ENCODE measurements at regions not wholly inside any gene's neighbourhood (a gene's known extent, or its start where the extent isn't known, plus 50 kb on each side); places are given as distances from the start of the nearest gene placed in this dataset.

DNA sequence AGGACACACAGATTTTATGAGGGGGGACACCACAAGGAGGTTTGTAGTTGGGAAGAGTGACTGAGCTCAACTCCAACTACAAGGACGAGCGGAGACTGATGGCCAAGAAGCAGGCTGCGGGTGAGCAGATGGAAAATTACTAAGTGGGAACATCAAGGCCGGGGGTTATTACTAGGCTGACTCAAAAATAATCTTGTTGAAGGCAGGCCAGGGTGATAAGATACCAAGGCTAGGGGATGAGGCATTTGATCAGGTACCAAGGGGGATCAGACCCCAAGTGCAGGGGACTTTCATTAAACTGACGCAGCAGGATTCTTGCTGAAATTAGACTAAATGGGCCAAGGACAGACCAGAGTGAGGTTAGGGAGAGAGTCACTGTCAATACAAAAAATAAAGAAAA, 119.4 kb upstream of the SORBS2 start:
- no peak for DNase-seq

DNA sequence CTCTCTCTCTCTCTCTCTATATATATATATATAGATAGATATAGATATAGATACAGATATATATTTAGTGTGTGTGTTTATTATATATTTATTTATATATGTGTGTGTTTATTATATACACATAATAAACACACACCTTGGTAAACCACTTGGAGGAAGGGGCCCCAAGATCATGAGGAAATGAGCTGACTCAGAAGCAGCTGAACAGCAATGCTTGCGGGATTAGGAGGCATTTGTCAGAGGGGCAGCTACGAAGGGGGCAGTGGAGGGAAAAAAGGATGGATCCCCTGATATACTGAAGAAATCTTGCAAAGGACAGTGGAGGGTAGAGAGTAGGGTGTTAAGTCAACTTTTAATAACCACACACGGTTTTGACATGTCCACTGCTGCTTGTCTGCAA, 120.0 kb upstream of the SORBS2 start:
- no peak for DNase-seq

- DNase-seq = no peak
Observed at GRCh38 chr4:185932491-185932890, 120.5 kb upstream of the SORBS2 start.

DNA sequence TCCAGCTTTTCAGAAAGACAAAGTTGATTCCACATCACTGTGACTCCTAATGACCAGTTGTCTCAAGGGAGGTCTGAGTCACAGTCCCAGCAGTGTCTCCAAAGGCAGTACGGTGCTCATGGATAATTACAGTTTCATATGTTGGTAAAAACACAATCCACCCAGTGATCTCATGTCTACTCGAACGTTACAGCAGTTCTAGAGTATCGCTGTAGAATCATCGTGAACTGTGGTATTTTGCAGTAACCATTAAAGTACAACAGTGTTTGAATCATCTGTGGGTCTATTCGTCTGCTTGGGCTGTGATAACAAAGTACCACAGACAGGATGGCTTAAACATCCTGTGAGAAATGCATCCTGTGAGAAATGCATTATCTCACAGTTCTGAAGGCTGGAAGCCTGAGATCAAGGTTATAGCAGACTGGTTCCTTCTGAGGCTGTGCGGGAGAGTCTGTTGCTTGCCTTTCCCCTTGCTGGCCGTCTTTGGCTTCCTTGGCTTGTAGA, 121.1 kb upstream of the SORBS2 start:
- no peak for DNase-seq

GRCh38 chr4:185936650-185937376, 124.8 kb upstream of the SORBS2 start:
- no peak for DNase-seq

GRCh38 chr4:185938654-185939053, 126.7 kb upstream of the SORBS2 start:
- DNase-seq = no peak

DNA sequence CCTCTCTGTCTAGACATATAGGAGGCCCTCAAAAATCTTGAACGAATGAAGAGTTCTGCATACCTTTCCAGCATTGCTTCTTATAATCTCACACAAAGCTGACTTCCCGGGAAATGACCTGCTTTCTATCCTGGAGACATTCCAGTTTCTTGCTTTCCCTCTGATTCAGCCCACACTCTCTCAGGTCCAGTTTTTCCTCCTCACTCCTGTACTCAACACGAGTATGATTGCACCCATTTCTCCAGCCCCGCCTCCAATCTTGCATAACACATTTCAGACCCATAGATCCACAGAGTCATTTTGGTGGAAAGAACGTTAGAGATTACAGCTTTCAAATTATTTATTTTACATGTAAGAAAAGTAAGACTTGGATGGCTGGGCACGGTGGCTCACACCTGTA, 127.5 kb upstream of the TLR3 start:
- no peak for DNase-seq

GRCh38 chr4:185945252-185945651, 123.7 kb upstream of the TLR3 start:
- DNase-seq = no peak

DNA sequence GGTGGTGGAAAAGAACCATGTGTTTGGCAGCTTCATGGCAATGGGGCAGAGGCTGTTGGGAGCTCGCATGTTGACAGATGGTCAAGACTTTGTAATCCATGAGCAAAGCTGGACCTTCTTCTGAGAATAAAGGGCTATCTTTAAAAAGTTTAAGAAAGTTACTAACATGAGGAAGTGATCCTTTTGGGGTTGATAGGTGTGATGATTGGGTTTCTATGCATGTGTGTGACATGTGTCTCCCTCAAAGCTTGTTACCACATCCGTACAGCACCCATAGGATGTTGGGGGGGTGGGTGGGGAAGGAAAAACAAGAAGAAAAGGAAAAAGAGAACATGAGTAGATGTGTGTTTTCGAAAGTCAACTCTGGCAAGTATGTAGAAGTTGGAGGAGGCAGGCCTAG, 123.0 kb upstream of the TLR3 start:
- no peak for DNase-seq

DNA sequence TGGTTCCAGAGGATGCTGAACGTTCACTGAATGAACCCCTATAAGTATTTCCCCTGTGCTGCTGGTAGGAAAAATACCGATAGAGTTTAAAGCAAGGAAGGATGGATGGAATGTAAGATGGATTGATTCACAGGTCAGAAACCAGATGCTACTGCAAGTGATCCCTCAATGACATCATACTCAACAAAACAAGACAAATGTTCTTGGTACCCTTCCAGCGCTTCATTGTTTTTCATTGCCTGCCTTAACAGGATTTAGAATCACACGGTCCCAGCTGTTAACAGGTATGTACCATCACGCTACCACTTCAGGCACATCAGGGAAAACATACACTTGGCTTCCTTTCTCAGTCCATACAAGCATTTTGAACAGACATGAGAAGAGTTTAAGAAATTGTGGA, 118.1 kb upstream of the TLR3 start:
- no peak for DNase-seq

GRCh38 chr4:185955151-185955770, 113.7 kb upstream of the TLR3 start:
- no peak for DNase-seq

GRCh38 chr4:185955826-185956543, 113.0 kb upstream of the TLR3 start:
- DNase-seq = no peak

- DNase-seq = no peak
Observed at GRCh38 chr4:185956544-185956940, 112.4 kb upstream of the TLR3 start.

DNA sequence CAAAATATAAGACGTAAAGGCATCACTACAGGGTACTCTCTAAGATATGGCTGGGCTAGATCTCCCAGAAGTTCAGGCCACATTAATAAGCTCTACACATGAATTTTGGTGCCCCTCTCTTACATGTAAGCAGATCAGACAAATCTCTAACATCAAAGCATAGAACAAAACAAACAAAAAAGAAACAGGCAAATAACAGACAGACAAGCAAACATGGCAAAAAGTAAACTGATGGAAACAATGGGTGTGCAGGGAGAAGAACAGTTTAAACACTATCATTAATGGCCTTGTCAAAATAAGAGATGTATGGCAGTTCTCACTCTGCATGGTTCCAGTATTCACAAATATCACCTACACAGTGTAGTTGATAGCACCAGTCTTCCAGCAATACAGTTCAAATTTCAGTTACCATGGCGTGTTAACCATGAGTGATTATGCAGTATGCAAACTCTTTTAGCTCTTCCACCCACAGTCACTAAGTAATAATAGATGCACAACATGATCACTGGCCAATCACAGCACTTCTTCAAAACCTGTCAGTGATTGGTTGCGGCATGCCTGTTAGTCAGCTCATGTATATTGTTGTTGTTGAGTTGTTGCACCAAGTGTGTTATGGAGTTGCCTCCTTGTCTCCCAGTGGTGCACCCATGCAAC, 110.7 kb upstream of the TLR3 start:
- peak; percentile 4 for DNase-seq

DNA sequence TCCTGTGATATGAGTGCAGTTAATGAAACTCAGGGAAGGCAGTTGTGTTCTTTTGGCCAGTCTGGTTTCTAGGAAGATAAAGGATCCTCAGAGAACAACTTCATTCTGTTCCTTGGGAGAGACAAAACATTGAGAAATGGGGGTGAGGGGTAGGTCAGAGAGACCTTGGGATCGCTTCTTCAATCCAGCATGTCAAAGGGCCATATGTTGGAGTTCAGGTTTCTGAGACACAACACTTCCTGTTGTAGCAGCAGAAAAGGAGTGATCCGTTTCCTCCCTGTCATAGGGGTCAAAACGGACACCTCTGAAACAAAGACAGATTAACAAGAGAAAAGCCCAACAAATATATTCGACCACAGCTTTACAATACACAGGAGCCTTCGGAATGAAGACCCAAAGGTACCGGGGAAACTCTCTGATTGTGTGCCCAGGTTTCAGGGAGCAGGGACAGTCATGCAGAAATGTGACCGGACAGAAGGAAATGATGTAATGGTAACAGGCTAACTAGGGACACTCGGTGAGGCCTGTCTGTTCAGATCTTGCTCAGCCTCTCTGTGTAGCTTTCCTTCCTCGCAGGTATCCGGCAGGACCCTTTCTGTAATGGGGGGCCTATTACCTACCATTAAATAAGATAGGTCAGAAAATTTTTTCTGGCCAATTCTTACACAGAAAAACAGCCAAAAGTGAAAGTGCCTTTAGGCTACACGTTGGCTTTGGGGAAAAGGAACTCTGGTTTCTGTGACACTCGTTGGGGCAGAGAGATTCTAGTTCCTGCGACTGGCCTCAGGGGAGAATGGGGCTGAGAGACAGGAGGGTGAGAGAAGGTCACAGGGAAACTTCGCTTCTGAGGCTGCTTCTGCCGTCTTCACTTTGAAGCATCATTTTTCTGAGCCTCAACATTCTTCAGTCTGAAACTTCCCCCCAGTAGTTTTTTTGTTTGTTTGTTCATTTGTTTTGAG, 103.3 kb upstream of the TLR3 start:
- no peak for DNase-seq

GRCh38 chr4:185966549-185966948, 102.4 kb upstream of the TLR3 start:
- DNase-seq = no peak

DNA sequence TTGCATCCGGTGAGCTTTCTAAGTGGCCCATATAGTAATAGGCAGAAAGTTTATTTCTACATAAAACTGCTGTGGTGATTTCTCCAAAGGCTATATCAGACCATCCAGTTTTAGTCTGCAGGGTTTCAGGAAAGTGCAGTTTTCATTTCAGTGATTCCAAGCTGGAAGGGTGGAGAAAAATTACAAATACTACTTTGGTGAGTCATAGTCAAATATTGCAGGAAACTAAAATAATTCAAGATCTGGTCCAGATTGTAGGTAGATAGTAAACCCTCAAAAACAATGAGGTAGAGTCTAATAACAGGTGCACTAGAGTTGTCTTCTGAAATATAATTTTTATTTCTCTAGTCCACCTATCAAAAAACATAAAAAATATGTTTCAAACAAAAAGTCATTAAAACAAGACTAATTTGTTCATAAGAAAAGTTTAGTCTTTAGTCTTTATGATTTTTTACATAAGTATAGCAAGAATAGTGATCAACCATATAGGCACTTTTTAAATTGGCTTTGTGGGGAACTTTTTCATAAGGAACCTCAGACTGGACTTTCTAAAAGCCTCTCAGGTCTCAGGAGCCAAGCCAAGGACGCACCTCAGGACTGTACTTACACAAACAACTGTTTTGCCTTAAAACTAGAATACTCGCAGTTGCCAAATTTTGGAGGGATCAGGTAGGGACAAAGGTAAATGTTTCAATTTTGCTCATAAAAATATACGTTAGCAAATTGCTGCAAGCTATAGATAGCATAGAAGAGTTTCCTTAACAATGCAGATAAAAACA, 101.8 kb upstream of the TLR3 start:
- no peak for DNase-seq

GRCh38 chr4:185969657-185970056, 99.3 kb upstream of the TLR3 start:
- DNase-seq = no peak

DNA sequence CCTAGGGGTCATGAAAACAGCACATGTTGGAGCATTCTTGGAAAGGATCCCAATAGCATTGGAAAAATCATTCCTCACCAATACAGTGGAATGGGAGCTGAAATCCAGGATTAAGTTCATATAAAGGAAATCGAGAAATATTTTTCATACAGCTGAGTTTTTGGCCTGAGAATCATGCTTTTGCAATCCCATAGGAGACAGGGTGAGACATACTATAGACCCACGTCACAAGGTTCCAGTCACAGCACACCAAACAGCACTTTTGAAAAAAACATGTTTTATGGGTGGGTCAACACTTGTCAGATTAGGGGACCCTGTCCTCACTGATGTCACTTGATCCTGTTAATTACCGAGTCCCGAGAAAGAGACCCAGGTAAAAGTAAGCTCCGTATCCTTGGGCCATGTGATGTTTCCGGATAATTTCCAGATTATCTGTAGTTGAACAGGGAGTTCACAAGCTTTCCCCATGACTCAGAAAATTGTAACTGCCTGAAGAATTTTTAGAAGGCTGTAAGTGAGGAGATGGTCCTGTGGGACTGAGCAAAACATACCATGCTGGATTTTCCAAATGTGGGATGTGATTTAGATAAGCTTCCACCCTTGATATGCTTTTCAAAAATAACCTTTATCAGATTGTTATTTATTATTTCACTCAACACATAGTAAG, 80.9 kb upstream of the TLR3 start:
- no peak for DNase-seq

GRCh38 chr4:185991770-185992169, 77.2 kb upstream of the TLR3 start:
- no peak for DNase-seq

DNA sequence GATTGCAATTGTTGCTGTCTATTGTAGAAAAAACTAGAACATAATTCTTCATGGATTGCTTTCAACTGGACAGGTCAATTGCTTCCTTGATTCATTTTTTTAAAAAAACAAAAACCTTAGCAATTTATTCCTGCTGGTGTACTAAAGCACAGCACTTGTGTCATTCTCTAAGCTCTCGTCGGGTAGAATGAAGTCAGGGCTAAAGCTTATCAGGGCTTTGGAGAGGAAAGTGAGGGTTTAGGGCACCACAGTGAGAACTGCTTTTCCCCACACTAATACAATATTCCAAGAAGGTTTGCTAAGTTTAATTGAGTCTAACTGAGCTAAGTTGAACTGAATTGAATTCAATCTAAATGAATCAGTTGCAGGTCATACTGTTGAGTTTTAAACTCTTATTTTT, 76.4 kb upstream of the TLR3 start:
- no peak for DNase-seq

Data from NCI-H774 (cell line).